ENCODE measurements at regions not wholly inside any gene's neighbourhood (a gene's known extent, or its start where the extent isn't known, plus 50 kb on each side); places are given as distances from the start of the nearest gene placed in this dataset.

DNA sequence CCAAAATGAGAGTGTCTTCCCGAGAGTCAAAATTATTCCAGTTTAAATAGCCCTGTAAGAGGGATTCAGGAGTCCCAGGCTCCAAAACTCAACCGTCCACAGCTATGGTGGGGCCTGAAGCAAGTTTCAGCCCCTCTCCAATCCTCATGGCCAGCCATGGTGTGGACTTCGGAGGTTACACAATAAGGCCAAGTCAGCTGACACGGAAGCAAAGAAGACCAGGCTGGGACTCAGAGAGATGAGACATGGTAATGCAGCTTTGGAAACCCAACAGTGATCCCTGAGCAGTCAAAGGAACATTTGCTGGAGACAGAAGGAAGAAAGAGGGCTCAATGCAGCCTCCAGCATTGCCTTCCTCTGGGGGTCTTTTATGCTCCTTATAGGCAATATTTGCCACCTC, 324.6 kb upstream of the TLE3 start:
- TF ChIP-seq, protein P1, sequence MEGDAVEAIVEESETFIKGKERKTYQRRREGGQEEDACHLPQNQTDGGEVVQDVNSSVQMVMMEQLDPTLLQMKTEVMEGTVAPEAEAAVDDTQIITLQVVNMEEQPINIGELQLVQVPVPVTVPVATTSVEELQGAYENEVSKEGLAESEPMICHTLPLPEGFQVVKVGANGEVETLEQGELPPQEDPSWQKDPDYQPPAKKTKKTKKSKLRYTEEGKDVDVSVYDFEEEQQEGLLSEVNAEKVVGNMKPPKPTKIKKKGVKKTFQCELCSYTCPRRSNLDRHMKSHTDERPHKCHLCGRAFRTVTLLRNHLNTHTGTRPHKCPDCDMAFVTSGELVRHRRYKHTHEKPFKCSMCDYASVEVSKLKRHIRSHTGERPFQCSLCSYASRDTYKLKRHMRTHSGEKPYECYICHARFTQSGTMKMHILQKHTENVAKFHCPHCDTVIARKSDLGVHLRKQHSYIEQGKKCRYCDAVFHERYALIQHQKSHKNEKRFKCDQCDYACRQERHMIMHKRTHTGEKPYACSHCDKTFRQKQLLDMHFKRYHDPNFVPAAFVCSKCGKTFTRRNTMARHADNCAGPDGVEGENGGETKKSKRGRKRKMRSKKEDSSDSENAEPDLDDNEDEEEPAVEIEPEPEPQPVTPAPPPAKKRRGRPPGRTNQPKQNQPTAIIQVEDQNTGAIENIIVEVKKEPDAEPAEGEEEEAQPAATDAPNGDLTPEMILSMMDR (IDR thresholded peaks at IDR 0.05; ENCODE audit: control extremely low read depth in 1 of 3, insufficient read depth in 1 of 3, low read depth in 1 of 3, low read length in 3 of 3) = no peak
- no peak for TF ChIP-seq EP300 (IDR thresholded peaks at IDR 0.05; ENCODE audit: borderline replicate concordance in 1 of 2, low read depth in 2 of 2, low read length in 2 of 2)
- no peak for TF ChIP-seq RFX5 (IDR thresholded peaks at IDR 0.05; ENCODE audit: borderline replicate concordance, low read depth, low read length)
- TF ChIP-seq RAD21 (IDR thresholded peaks at IDR 0.05 in 1 of 2, conservative IDR thresholded peaks at IDR 0.05 in 1 of 2; ENCODE audit: low read depth in 2 of 2, low read length in 2 of 2) = no peak
- no peak for TF ChIP-seq POLR2A (IDR thresholded peaks at IDR 0.05; ENCODE audit: control extremely low read depth in 1 of 2, low read depth in 2 of 2, low read length in 2 of 2)
- no peak for TF ChIP-seq CHD7 (IDR thresholded peaks at IDR 0.05; ENCODE audit: insufficient replicate concordance, low read length)
- TF ChIP-seq CHD1 (IDR thresholded peaks at IDR 0.05; ENCODE audit: low read depth, low read length) = no peak

Measured in H1 (cell line).